DMS153 (cell line): ENCODE measurements at regions not wholly inside any gene's neighbourhood (a gene's known extent, or its start where the extent isn't known, plus 50 kb on each side); places are given as distances from the start of the nearest gene placed in this dataset.
"Not testable (repeated sequence)": the region's sequence is repeated elsewhere in the genome, so short reads cannot be mapped to it uniquely, and the experiment has no call there.

Source experiments
- DNase-seq: peaks from one replicate; lab custom pipeline; 2025; lab: John Stamatoyannopoulos, UW

- no peak for DNase-seq
Measured at GRCh38 chr9:36462245-36462644, 62.2 kb upstream of the RNF38 start.

- no peak for DNase-seq
Measured at GRCh38 chr9:36461323-36461722, 61.3 kb upstream of the RNF38 start.

GRCh38 chr9:36458430-36458915 lies 58.4 kb upstream of the RNF38 start:
- DNase-seq, result not testable (repeated sequence)

GRCh38 chr9:36457836-36458429 lies 57.9 kb upstream of the RNF38 start:
- no peak for DNase-seq

- no peak for DNase-seq
Measured at GRCh38 chr9:36456480-36457065, 56.5 kb upstream of the RNF38 start.

GRCh38 chr9:36451949-36452348 lies 51.9 kb upstream of the RNF38 start:
- DNase-seq, result no peak

- DNase-seq, result peak; percentile 25
Measured at GRCh38 chr9:36450110-36450732, 50.2 kb upstream of the RNF38 start.
